ENCODE measurements at regions not wholly inside any gene's neighbourhood (a gene's known extent, or its start where the extent isn't known, plus 50 kb on each side); places are given as distances from the start of the nearest gene placed in this dataset.

DNA sequence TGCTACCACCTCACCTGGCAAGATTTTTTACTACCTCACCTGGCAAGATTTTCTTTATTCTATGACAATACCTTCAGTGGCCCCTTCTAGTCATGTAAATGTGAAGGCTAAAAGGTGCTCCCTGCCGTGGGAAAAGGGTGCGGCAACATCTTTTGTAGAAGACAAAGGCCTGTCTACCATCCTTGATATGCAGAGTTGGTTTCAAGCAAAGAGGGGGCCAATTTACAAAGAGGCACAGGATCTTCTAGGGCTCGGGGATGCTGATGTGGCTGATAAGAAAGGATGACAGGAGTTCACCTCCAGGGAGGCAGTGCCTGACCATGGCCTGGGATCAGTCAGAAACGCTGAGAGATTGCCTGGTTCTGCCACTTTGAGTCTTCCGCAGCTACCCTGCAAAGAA, 165.4 kb upstream of the SLC1A4 start:
- TF ChIP-seq, protein P1, sequence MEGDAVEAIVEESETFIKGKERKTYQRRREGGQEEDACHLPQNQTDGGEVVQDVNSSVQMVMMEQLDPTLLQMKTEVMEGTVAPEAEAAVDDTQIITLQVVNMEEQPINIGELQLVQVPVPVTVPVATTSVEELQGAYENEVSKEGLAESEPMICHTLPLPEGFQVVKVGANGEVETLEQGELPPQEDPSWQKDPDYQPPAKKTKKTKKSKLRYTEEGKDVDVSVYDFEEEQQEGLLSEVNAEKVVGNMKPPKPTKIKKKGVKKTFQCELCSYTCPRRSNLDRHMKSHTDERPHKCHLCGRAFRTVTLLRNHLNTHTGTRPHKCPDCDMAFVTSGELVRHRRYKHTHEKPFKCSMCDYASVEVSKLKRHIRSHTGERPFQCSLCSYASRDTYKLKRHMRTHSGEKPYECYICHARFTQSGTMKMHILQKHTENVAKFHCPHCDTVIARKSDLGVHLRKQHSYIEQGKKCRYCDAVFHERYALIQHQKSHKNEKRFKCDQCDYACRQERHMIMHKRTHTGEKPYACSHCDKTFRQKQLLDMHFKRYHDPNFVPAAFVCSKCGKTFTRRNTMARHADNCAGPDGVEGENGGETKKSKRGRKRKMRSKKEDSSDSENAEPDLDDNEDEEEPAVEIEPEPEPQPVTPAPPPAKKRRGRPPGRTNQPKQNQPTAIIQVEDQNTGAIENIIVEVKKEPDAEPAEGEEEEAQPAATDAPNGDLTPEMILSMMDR (IDR thresholded peaks at IDR 0.05), result no peak
- no peak for TF ChIP-seq POLR2A (IDR thresholded peaks at IDR 0.05)
